ENCODE measurements at regions not wholly inside any gene's neighbourhood (a gene's known extent, or its start where the extent isn't known, plus 50 kb on each side); places are given as distances from the start of the nearest gene placed in this dataset.
A peak's percentile ranks its signal among the peaks of the same experiment; 100 is the strongest.

- Histone ChIP-seq H3K9ac (ENCODE audit: insufficient read depth, low read depth, low read length) (no peak overlapping the region), H3K4me1 (ENCODE audit: insufficient read depth, low read length) (peaks cover 21% of the 10 kb centered on the region), H4K20me1 (ENCODE audit: insufficient read depth, low read length) (no peaks in the 10 kb centered on the region), H2AFZ (ENCODE audit: low read length) (no peak overlapping the region), H3K9me3 (ENCODE audit: low read length) (no peaks in the 10 kb centered on the region), H3K79me2 (ENCODE audit: insufficient read depth, low read length) (no peaks in the 10 kb centered on the region), H3K27ac (ENCODE audit: extremely low read length, insufficient read depth, low read length) (no peak overlapping the region), H3K4me2 (ENCODE audit: low read depth, low read length) (no peak overlapping the region), H3K36me3 (replicated peaks in 1 of 2; ENCODE audit: control insufficient read depth in 1 of 2, insufficient read depth in 2 of 2, low read length in 2 of 2) (no peaks in the 10 kb centered on the region), H3K27me3 (ENCODE audit: control insufficient read depth in 1 of 2, insufficient read depth in 2 of 2, low read length in 2 of 2) (no peaks in the 10 kb centered on the region), H3K4me3 (replicated peaks in 1 of 3; ENCODE audit: insufficient read depth in 1 of 3, low read depth in 2 of 3, low read length in 3 of 3) (no peak overlapping the region)
- no peak for ATAC-seq
- TF ChIP-seq ZFP41 (CRISPR knock-in tag; IDR thresholded peaks at IDR 0.05; ENCODE audit: borderline replicate concordance) = no peak
- TF ChIP-seq GLI4 (CRISPR knock-in tag; IDR thresholded peaks at IDR 0.05; ENCODE audit: borderline replicate concordance) = no peak
- BruUV-seq (replicated peaks) = no TSS peak
- in situ Hi-C loops (cut with HindIII; ENCODE audit: extremely low pct_ligation_motif_present, low pct_unique_long_range_greater_than_20kb) (no loop called here), intact Hi-C loops (cut with micrococcal nuclease; ENCODE audit: unreplicated experiment) (no loop called here)
- ChIA-PET POLR2A (no interaction called here), CTCF (ENCODE audit: low intra/inter-chr PET ratio, low total read pairs) (no interaction called here)
- 32% methylated on average over 1 of the region's 1 CpG for WGBS (ENCODE audit: low lambda C conversion rate)
- FAIRE-seq = no peak
- no peak for DNase-seq (ENCODE audit: low spot score)
These were observed 144.3 kb upstream of the KLF3 start for GRCh38 chr4:38519666-38520065.

- Histone ChIP-seq H3K4me2 (ENCODE audit: low read depth, low read length) (no peak overlapping the region), H4K20me1 (ENCODE audit: insufficient read depth, low read length) (no peaks in the 10 kb centered on the region), H3K4me3 (replicated peaks in 1 of 3; ENCODE audit: insufficient read depth in 1 of 3, low read depth in 2 of 3, low read length in 3 of 3) (no peak overlapping the region), H3K79me2 (ENCODE audit: insufficient read depth, low read length) (no peaks in the 10 kb centered on the region), H3K9ac (ENCODE audit: insufficient read depth, low read depth, low read length) (no peak overlapping the region), H3K27me3 (ENCODE audit: control insufficient read depth in 1 of 2, insufficient read depth in 2 of 2, low read length in 2 of 2) (no peaks in the 10 kb centered on the region), H2AFZ (ENCODE audit: low read length) (no peak overlapping the region), H3K4me1 (ENCODE audit: insufficient read depth, low read length) (peaks cover 26% of the 10 kb centered on the region), H3K36me3 (replicated peaks in 1 of 2; ENCODE audit: control insufficient read depth in 1 of 2, insufficient read depth in 2 of 2, low read length in 2 of 2) (no peaks in the 10 kb centered on the region), H3K9me3 (ENCODE audit: low read length) (no peaks in the 10 kb centered on the region), H3K27ac (ENCODE audit: extremely low read length, insufficient read depth, low read length) (no peak overlapping the region)
- FAIRE-seq (no peak), DNase-seq (ENCODE audit: low spot score) (no peak), ATAC-seq (peak; percentile 41; the same call in 2 of the 3 replicates)
- in situ Hi-C loops (cut with HindIII; ENCODE audit: extremely low pct_ligation_motif_present, low pct_unique_long_range_greater_than_20kb) = no loop called here
- BruUV-seq (replicated peaks) = no TSS peak
- ChIA-PET POLR2A (no interaction called here), CTCF (ENCODE audit: low intra/inter-chr PET ratio, low total read pairs) (no interaction called here)
- TF ChIP-seq WIZ (CRISPR knock-in tag; IDR thresholded peaks at IDR 0.05) (no peak), ZSCAN25 (CRISPR knock-in tag; IDR thresholded peaks at IDR 0.05) (no peak), MAFK (conservative IDR thresholded peaks at IDR 0.05 in 1 of 2, IDR thresholded peaks at IDR 0.05 in 1 of 2; ENCODE audit: low read length in 2 of 2) (peak; percentile 50 to 62; a peak in 3 of 4 replicates), MAFF (IDR thresholded peaks at IDR 0.05; ENCODE audit: low read depth, low read length) (0 out of 2 replicates have a peak, but pooled peaks have one; percentile 10)
- 59% methylated on average over 5 of the region's 5 CpGs for WGBS (ENCODE audit: low lambda C conversion rate)
- intact Hi-C loops (cut with micrococcal nuclease; ENCODE audit: unreplicated experiment) = no loop called here
These were observed 140.9 kb upstream of the KLF3 start for GRCh38 chr4:38523054-38523453.
